NCI-H1092 (cell line): ENCODE measurements at regions not wholly inside any gene's neighbourhood (a gene's known extent, or its start where the extent isn't known, plus 50 kb on each side); places are given as distances from the start of the nearest gene placed in this dataset.

Experiments used
- DNase-seq: peaks from one replicate; lab custom pipeline; 2025; lab: John Stamatoyannopoulos, UW

DNA sequence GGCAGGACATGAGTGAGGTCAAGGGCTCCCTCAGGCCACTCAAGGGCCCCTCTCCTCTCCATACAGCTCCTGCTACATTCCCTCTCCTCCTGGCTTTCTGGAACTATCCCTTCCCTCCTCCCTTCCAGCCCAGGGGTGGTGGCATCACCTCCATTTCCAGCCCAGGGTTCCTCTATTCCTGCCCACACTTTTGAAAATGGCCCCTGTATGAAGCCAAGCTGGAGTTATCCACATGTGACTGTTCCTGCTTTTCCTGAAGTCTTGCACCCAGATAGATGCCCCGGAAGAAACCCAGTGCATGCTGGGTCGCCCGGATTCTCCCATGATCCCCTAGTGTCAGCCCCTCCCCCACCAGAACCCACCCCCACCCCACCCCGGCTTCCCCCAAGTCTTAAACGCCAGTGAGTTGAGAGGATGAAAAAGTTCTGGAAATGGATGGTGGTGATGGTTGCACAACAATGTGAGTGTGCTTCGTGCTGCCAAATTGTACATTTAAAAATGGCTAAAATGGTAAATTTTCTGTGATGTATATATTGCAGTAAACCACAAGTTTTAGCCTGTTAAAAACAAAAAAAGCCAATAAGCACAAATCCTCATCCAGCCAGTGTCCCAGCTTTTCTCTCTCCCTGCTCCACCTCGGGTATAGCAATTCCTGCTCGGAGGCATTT, 136.9 kb downstream of the SCARB1 start:
- no peak for DNase-seq

DNA sequence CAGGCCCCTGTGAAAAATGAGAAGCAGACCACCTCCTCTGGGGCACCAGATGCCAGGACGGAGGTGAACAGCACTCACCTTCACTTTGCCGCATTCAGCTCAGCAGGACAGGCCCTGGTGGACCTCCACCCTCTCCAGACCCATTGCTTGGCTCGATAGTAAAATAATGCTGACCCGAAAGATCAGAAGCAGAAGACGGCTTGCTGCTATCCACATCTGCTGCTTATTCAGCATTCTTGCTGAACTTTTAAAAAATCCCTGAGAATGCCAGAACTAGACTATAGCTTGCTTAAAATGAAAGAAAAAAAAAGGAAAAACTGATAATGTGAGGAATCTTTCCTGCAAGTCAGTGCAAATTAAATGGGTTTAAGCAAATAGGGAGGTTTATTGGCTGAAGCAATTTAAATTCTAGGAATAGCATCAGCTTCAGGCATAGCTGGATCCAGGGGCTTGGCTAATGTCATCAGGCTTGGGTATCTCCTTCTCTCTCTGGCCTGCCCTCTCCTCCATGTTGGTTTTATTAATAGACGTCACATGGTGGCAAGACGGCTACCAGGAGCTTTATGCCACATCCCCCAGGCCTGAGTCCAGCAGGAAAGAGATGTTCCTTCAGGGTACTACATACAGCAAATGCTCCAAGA, 137.9 kb downstream of the SCARB1 start:
- DNase-seq: no peak

DNA sequence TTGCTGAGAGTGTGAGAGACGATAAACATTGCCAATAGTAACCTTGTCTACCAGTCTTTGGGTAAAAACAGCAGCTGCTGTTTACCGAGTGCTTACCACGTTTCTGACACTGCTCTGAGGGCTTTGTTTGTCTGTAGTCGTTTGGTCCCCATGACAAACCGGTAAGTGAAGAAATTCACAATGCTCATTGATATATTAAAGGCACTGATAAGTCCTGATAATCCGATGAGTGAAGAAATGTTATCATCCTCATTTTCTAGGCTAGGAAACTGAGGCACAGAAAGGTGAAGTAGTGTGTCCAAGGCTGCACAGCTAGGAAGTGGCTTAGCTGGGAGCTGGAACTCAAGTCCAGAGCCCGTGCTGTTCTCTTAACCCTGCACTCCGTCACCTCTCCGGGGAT, 138.6 kb downstream of the SCARB1 start:
- DNase-seq: no peak

DNA sequence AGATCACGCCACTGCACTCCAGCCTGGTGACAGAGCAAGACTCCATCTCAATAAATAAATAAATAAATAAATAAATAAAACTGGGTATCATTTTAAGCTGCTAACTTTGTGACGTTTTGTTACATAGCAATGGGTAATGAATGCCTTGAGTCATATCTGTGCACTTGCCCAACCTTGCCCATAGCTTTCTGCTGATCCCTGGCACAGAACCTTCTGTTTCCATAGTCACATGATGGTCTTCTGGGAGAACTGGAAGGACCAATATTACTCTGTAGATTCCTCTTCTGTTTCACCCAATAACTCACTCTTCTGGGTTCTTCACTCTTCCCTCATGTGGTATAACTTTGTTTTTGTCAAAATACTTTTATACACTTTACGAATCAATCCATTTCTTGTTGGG, 140.8 kb downstream of the SCARB1 start:
- DNase-seq: no peak

DNA sequence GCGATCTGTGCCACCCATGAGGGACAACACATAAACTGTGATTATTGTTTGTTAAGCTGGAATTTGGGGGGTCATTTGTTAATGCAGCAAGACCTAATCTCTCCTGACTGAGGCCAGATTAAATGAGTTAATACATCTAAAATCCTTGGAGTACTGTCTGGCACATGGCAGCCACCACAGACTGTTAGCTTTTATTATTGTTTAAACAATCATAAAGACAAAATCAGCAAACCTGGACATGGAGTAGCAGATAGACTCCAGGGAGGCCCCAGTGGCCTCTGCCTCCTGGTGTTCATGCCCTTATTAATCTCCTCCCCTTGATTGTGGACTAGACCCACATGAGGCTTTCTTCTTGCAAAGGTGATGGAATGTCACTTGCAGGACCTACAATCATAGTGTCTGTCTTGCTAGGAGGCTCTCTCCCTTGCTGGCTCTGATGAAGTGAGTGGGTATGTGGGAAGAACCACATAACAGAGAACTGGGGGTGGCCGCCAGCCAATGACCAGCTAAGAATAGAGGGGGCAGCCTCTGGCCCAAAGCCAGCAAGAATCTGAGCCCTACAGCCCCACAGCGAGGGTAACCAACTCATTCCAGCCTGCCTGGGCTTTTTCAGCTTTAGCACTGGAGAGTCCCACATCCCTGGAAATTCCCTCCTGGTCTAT, 142.0 kb downstream of the SCARB1 start:
- DNase-seq: no peak

DNA sequence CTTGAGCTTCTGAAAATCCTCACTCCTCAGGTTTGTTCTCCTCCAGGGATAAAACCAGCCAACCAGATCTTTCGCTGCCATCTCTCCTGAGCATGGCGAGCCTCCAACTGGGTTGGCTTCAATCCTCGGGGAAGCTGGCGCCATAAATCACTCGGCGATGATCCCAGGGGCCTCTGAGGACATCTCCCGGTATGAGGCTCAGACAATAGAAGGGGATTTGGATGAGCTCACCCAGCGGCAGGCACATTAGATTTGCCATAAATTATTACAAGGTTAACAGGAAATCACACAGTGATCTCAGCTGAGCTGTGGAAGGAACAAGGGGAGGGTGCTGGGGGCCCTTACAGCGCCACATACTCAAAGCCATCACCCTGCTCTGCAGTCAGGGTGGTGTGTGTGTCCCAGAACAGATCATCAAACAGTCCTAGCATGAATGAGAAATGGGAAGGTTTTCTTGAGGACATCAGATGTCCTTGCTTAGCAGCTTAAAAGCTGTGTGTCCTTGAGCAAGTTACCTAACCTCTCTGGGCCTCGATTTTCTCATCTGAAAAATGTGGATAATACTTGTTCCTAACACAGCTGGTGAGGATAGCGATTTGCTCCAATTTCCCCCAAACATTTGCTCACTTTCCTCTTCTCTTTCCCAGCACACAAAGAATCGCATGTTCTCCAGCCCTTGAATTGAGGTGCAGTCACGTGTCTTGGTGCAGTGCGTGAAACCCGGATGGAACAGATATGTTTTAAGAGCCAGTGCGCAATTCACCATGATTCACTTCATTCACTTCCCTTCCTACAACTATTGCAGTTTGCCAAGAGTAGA, 142.8 kb downstream of the SCARB1 start:
- peak; percentile 85 for DNase-seq

DNA sequence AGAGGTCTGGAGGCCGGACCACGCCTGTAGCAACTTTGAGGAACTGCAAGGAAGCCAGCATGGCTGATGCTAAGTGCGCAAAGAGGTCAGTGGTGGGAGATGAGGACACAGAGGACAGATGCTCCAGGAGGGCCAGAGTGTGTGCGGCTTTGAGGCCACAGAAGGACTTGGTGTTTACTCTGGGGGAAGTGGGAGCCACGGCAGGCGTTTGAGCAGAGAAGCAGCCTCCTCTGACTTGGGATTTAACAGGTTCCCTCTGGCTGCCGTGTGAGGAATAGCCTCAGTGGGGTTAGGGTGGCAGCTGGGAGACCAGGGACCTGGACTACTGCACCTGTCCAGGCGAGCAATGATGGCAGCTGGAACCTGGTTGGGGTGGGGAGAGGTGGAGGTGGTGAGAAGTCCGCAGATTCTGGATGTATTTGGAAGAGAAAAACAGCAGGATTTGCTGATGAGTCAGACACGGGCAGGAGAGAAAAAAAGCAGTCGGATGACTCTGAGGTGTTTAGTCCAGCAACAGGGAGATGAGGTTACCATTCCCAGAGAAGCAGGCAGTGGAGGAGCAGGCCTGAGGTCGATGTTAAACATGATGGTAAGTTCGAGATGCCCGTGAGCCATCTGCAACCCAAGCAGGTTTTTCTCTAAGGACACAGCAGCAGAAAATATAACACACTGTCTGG, 143.5 kb downstream of the SCARB1 start:
- peak; percentile 25 for DNase-seq

DNA sequence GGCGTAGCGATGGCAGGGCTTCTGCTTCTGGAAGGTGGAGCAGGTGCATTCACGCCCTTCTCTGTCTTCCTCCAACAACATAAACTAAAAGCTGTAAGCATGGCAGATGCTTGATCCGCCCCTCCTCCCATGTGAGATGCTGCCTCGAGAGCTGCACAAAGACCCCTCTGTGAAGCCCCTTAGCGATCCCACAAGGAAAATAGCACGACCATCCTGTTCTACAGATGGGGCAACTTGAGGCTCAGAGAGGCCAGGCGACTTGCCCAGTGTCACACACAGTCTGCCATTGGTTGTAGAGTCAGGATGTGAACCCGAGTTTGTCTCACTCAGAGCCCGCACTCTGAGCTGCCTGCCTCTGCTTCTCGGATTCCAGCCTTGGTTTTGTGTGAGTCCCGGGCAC, 144.4 kb downstream of the SCARB1 start:
- DNase-seq: no peak

DNA sequence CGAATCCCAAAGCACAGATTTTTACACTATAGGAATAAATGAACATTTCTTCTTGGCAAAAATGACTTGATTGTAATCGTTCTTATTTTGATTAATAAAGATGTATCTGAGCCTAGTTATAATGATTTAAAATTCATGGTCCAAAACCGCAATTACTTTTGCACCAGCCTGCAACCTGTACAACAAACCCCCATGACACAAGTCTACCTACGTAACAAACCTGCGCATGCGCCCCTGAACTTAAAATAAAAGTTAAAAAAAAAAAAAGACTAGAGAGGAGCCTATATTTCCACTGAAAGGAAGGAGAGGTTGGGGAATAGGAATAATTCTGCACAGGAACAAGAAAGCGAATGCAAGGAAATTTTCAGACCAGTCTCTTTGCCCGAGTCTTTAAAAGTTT, 145.2 kb downstream of the SCARB1 start:
- no peak for DNase-seq

DNA sequence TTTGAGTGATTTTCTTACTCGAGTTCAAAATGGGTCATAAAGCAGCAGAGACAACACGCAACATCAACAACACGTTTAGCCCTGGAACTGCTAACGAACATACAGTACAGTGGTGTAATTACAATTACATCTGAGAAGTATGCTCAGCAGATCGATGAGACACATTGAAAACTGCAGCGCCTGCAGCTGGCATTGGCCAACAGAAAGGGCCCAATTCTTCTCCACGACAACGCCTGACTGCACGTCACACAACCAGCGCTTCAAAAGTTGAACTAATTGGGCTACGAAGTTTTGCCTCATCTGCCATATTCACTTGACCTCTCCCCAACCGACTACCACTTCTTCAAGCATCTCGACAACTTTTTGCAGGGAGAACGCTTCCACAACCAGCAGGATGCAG, 145.6 kb downstream of the SCARB1 start:
- no peak for DNase-seq

DNA sequence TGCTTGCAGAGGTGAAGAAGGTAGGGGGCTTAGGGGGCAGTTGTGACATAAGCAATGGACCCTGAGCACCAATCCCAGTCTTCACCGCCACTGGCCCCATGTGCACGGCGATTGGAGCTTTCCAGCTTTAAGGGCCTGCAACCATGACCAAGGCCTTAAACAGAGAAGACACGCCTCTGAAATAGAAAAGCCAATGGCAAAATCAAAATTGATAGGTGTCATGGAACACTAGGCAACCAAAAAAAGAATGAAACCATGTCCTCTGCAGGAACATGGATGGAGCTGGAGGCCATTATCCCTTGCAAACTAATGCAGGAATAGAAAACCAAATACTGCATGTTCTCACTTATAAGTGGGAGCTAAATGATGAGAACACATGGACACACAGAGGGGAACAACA, 146.3 kb downstream of the SCARB1 start:
- no peak for DNase-seq

DNA sequence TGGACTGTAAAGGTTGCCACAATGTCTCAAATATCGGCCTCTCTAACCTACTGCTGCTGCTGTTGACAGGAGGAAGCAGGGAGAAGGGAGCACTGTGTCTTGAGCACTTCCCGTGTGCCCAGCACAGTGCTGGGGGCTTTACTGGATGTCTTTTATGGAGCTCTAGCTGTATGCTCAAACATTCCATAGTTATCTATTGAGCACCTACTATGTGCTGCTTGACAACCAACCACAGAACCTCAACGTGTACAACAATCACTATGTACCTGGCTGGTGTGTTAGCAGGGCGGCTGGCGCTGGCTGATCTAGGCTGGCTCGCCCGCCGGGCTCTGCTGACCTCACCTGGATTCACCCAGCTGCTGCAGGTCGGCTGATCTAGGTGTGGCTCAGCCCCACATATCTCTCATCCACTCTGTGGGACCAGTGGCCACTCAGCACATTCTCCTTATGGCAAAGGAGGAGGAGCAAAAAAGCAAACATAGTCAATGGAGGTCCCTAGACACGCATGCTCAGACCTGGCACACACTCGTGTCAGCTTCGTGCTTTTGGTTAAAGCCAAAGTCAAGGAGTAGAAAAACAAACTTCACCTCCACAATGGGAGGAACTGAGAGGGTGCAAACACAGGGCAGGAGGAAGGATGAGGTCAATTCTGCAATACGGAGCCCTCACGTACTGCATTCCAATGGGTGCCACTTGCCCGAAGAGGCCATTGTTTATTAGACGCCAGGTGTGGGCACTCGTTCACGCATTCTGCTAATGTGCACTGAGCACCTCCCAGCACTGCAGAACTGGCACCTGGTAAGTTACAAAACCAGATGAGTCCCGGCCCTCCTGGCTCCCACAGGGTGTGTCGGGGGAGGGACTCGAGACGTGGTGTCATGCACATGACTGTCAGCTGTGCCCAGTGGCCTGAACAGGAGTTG, 147.2 kb downstream of the SCARB1 start:
- no peak for DNase-seq

DNA sequence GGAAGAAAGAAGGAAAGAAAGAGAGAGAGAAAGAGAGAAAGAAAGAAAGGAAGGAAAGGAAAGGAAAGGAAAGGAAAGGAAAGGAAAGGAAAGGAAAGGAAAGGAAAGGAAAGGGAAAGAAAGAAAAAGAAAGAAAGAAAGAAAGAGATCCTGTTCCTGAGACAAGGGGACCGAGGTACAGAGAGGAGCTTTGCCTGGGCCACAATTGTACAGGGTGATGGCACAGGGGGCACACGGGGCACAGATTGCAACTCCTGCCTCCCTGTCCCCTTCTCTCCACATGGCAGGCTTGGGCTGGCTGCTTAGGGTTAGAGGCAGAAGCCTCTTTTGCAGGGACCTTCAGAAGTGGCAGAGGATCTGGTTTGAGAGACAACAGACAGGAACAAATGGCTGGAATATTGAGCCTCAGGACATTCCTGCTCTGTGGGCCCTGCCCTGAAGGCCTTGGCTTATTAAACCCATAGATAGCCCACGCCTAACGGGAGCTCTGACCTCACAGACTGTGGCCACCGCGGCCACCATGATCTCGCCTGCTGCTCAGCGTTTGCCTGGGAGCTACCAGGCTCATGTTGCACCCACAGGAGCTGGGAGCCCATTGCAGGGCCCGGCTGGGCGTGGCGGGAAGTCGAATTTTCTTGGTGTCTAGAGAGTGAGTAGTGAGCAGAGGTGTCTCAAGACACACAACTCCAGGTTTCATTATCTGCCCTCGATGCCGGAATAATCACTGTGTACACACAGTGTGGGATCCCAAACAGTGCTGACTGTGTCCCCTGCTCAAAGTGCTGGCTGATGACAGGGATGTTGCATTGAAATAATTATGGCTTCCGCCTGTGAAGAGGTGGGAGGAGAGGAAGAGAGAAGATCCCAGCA, 147.9 kb upstream of the NCOR2 start:
- no peak for DNase-seq

DNA sequence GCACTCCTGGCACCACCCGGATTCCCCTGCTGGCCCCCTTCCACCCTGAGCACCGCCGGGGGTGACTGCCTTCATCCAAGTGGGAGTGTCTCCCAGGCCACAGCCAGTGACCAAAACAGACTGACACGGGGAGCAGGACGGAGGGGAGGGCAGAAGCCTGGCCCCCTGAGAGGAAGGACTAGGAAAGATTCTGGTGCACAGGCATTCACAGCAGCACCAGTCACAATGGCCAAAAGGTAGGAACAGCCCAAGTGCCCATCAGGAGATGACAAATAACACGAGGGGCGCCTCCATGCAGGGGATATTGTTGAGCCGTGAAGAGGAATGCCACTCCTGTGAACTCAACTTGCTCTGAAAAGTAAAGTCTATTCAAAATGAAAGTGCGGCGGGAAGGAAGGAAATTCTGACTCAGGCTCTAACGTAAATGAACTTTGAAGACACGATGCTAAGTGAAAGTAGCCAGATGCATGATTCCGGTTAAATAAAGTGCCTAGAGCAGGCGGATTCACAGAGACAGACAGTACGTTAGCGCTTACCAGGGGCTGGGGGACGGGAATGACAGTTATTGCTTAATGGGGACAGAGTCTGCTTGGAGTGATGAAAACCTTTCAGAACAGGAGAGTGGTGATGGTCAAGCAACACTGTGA, 146.1 kb upstream of the NCOR2 start:
- no peak for DNase-seq

DNA sequence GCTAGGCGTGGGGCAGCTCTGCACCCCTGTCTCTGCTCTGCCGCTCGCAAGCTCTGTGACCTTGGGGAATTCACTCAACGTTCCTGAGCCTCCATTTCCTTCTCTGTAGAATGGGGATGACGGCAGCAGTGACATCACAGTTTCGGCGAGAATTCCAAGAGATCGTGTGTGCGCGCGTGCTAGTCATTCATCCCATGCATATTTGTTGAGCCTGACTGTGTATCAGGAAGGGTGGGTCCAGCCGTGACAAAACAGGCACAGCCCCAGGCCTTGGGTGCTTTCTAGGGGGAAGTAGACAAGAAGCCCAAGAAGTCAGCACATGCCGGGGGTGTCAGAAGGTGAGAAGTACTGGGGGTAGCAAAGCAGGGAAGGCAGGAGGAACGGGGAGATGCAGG, 145.6 kb upstream of the NCOR2 start:
- no peak for DNase-seq

DNA sequence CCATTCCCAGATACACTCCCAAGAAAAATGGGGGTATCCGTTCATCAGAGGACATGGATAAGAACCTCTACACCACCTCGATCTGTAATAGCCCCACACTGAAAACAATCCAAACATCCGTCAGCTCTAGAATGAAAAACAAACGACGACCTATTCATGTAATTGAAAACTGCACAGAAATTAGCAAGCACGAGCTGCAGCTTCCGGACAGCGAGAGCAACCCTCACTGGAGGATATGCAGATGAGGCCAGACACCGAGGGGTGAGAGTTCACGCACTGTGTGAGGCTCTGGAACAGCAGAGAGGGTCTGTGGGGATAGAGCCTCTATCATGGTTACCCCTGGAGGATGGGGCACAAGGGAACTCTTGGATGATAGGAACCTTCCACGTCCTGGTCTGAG, 143.9 kb upstream of the NCOR2 start:
- no peak for DNase-seq

DNA sequence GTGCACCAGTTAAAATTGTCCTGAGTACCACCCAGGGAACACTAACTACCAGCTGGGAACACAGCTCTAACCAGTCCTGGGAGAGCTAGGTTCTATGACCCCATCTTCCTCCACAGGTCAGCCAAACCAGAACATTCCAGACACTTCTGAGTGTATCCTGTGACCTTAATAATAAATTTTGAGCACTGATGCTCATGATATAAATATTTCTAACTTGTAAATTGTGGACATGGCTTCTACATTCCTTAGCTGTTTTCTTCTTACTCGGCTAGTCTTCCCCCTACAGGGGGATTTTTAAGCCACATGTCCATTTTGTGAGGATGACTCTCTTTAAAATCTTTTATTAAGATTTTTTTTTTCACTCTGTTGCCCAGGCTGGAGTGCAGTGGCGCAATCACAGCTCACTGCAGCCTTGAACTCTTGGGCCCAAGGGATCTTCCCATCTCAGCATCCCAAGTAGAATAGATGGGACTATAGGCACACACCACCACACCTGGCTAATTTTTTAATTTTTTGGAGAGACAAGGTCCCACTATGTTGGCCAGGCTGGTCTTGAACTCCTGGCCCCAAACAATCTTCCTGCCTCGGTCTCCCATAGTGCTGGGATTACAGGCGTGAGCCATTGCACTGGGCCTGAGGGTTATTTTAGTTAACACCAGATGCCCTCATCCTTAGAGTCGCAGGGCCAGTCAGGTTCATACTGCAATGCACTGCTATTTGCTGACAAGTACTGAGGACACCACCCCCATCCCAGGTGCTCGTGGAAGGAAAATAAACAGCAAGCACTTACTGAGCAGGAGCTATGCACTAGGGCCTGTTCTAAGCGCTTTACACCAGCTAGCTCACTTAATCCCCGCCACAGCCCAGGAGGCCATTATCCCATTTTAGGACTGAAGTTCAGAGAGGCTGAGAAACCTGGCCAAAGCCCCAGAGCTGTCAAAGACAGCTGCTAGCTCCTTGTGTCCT, 142.6 kb upstream of the NCOR2 start:
- no peak for DNase-seq

DNA sequence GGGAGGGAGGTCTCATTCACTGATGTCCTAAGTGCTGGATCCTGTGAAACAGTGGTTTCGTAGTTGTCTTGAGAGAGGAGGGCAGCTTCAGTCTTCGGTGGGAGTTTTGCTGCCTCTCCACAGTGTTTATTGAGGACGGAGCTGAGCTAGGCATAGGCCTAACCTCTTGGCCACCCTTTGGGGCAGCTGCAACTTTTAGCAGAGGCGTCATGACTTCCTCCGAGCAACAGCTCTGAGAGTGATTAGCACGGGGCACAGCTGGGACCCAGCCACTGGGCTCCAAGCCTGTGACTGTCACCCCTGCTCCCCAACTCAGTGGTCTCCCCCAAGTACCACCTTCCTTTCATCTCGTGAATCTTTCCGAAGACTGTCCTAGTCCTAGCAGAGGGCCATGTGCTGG, 139.9 kb upstream of the NCOR2 start:
- DNase-seq: no peak
